IMR-90 (cell line): ENCODE measurements at regions not wholly inside any gene's neighbourhood (a gene's known extent, or its start where the extent isn't known, plus 50 kb on each side); places are given as distances from the start of the nearest gene placed in this dataset.

Experiments
- ATAC-seq: fragments of 200-7000 bp; cut with Tn5 transposase; 2 replicates; pipeline ENCODE4 v1.9.1; 2020; ENCODE audit warnings: low read depth, mild to moderate bottlenecking, moderate library complexity
- BruUV-seq: library from RNA; stranded (reverse); fragments of 400-500 nt; replicated peaks from 2 replicates; lab custom pipeline; 2021; lab: Mats Ljungman, UMichigan
- CTCF ChIA-PET: fragments of 300-600 bp; formaldehyde crosslinking; extraction: SDS; loops from one replicate; lab custom pipeline; 2021; ENCODE audit warnings: antibody characterized with exemption; lab: Yijun Ruan, JAX
- POLR2A ChIA-PET: fragments of 300-600 bp; sonication (Branson Sonifier 250); formaldehyde crosslinking; loops from one replicate; lab custom pipeline; 2022; ENCODE audit warnings: antibody characterized with exemption; ENCODE audit not compliant: unreplicated experiment; lab: Charles Lee
- DNase-seq: peaks from one replicate; pipeline ENCODE4 v3.0.0; 2013
- H2AFZ ChIP-seq: replicated peaks from 2 replicates; pipeline ENCODE3; 2013; ENCODE audit warnings: low read length, mild to moderate bottlenecking; ENCODE audit not compliant: poor library complexity
- H2AK5ac ChIP-seq: 2 replicates; pipeline ENCODE4 v1.6.1; 2013; ENCODE audit warnings: low read depth, low read length, inconsistent platforms
- H2AK9ac ChIP-seq: replicated peaks from 2 replicates; pipeline ENCODE3; 2013; ENCODE audit warnings: mild to moderate bottlenecking, low read depth, low read length, moderate library complexity; ENCODE audit not compliant: poor library complexity
- H2BK120ac ChIP-seq: 2 replicates; pipeline ENCODE4 v1.6.1; 2013; ENCODE audit warnings: low read depth, low read length, inconsistent platforms
- H2BK15ac ChIP-seq: 3 replicates; pipeline ENCODE4 v1.6.1; 2013; ENCODE audit warnings: low read depth, low read length, inconsistent platforms
- H2BK20ac ChIP-seq: 2 replicates; pipeline ENCODE4 v1.6.1; 2013; ENCODE audit warnings: low read depth, mild to moderate bottlenecking, inconsistent platforms, low read length, moderate library complexity
- H2BK5ac ChIP-seq: 2 replicates; pipeline ENCODE4 v1.6.1; 2013; ENCODE audit warnings: mild to moderate bottlenecking, low read depth, low read length, inconsistent platforms; ENCODE audit not compliant: poor library complexity, severe bottlenecking
- H3K14ac ChIP-seq: replicated peaks from 2 replicates; pipeline ENCODE4 v1.6.1; 2013; ENCODE audit warnings: low read depth, low read length, inconsistent platforms
- H3K18ac ChIP-seq: 2 replicates; pipeline ENCODE4 v1.6.1; 2013; ENCODE audit warnings: low read depth, low read length, control low read depth
- H3K23ac ChIP-seq: 2 replicates; pipeline ENCODE4 v1.6.1; 2013; ENCODE audit warnings: low read depth, low read length, inconsistent platforms
- H3K27ac ChIP-seq: 2 replicates; pipeline ENCODE4 v1.5.1; 2013; ENCODE audit warnings: mild to moderate bottlenecking, control low read depth, low read length; ENCODE audit not compliant: insufficient read depth
- H3K27me3 ChIP-seq: 2 replicates; pipeline ENCODE4 v1.6.1; 2013; ENCODE audit warnings: low read length; ENCODE audit not compliant: control insufficient read depth, insufficient read depth
- H3K36me3 ChIP-seq: 2 replicates; pipeline ENCODE4 v1.6.1; 2013; ENCODE audit warnings: low read length, mixed read lengths; ENCODE audit not compliant: control insufficient read depth, insufficient read depth
- H3K4ac ChIP-seq: 2 replicates; pipeline ENCODE4 v1.6.1; 2013; ENCODE audit warnings: low read depth, low read length, inconsistent platforms
- H3K4me1 ChIP-seq: 2 replicates; pipeline ENCODE4 v1.6.1; 2013; ENCODE audit warnings: low read length, mixed read lengths; ENCODE audit not compliant: control insufficient read depth, insufficient read depth
- H3K4me2 ChIP-seq: 2 replicates; pipeline ENCODE4 v1.6.1; 2013; ENCODE audit warnings: low read depth, mild to moderate bottlenecking, control low read depth, low read length, moderate library complexity
- H3K4me3 ChIP-seq: 2 replicates; pipeline ENCODE4 v1.5.1; 2013; ENCODE audit warnings: low read depth, mild to moderate bottlenecking, control low read depth, low read length, moderate library complexity; ENCODE audit not compliant: insufficient read depth
- H3K56ac ChIP-seq: 2 replicates; pipeline ENCODE4 v1.6.1; 2013; ENCODE audit warnings: low read length, inconsistent platforms; ENCODE audit not compliant: insufficient read depth; ENCODE audit errors: extremely low read depth
- H3K79me1 ChIP-seq, 2 experiments: 2 replicates each; pipeline ENCODE4 v1.6.1; 2013; ENCODE audit warnings: low read length in 2 of 2, inconsistent platforms in 1 of 2, low read depth in 1 of 2
- H3K9ac ChIP-seq: 2 replicates; pipeline ENCODE4 v1.6.1; 2013; ENCODE audit warnings: low read depth, low read length, control low read depth
- H3K9me1 ChIP-seq: 2 replicates; pipeline ENCODE4 v1.6.1; 2013; ENCODE audit warnings: low read length, inconsistent platforms; ENCODE audit not compliant: insufficient read depth
- H3K9me3 ChIP-seq: 2 replicates; pipeline ENCODE4 v1.6.1; 2013; ENCODE audit warnings: low read length; ENCODE audit not compliant: control insufficient read depth, insufficient read depth
- H4K20me1 ChIP-seq: 2 replicates; pipeline ENCODE4 v1.6.1; 2013; ENCODE audit warnings: low read length, inconsistent platforms; ENCODE audit not compliant: insufficient read depth
- H4K5ac ChIP-seq: 2 replicates; pipeline ENCODE4 v1.6.1; 2013; ENCODE audit warnings: mild to moderate bottlenecking, low read depth, low read length, control low read depth
- H4K8ac ChIP-seq, 2 experiments: 2 replicates each; pipeline ENCODE4 v1.6.1; 2013; ENCODE audit warnings: low read depth in 2 of 2, low read length in 2 of 2, control low read depth in 1 of 2, inconsistent platforms in 1 of 2
- H4K91ac ChIP-seq: 2 replicates; pipeline ENCODE4 v1.6.1; 2013; ENCODE audit warnings: low read depth, low read length, inconsistent platforms; ENCODE audit not compliant: insufficient read depth
- ELK1 ChIP-seq: fragments of 150-350 bp; IDR thresholded peaks from 2 replicates; pipeline ENCODE4 v1.6.1; 2016; ENCODE audit warnings: low read depth, mild to moderate bottlenecking, low read length, moderate library complexity, borderline replicate concordance
- RFX5 ChIP-seq: IDR thresholded peaks from 2 replicates; pipeline ENCODE4 v1.8.0; 2012; ENCODE audit warnings: low read depth, mild to moderate bottlenecking, low read length, moderate library complexity
- WGBS, 2 experiments: methylation state at CpG; one replicate each; pipeline versions ENCODE4 v1.1.5 to v1.1.7; 2013; ENCODE audit warnings: missing lambda C conversion rate in 2 of 2; ENCODE audit not compliant: insufficient read length in 1 of 2; ENCODE audit errors: extremely low coverage in 2 of 2; 5-methylcytosine and 5-hydroxymethylcytosine counted together
- dilution Hi-C: fragments of 300-500 bp; cut with HindIII; formaldehyde crosslinking; loops from one replicate; pipeline ENCODE4 v1.14.3; 2018; ENCODE audit warnings: low sequenced_read_pairs; ENCODE audit not compliant: unreplicated experiment
- in situ Hi-C: fragments of 300-500 bp; cut with MboI; formaldehyde crosslinking; loops from 3 replicates; pipeline ENCODE4 v1.14.3; 2019; ENCODE audit warnings: low sequenced_read_pairs, inconsistent platforms, mixed read lengths
- intact Hi-C: fragments of 100-400 bp; cut with micrococcal nuclease; formaldehyde crosslinking; loops from 2 replicates; pipeline ENCODE4 v1.10.0; 2022

GRCh38 chr6:93749930-93750329 lies 330.6 kb upstream of the EPHA7 start:
- no peaks in the 10 kb centered on the region for H3K79me1 ChIP-seq
- ChIA-PET POLR2A (no interaction called here), CTCF (no interaction called here)
- no peak overlapping the region for H2BK120ac ChIP-seq
- H2BK15ac ChIP-seq, result no peak overlapping the region
- H2BK5ac ChIP-seq, result no peak overlapping the region
- no peak overlapping the region for H4K5ac ChIP-seq
- no peak overlapping the region for H3K4me2 ChIP-seq
- no peak overlapping the region for H3K56ac ChIP-seq
- in situ Hi-C loops (no loop called here), dilution Hi-C loops (no loop called here), intact Hi-C loops (no loop called here)
- H3K9me1 ChIP-seq, result no peaks in the 10 kb centered on the region
- H3K4ac ChIP-seq, result no peak overlapping the region
- H4K91ac ChIP-seq, result no peak overlapping the region
- H3K23ac ChIP-seq, result no peak overlapping the region
- TF ChIP-seq ELK1 (no peak), RFX5 (no peak)
- H3K18ac ChIP-seq, result no peak overlapping the region
- H3K27ac ChIP-seq, result no peak overlapping the region
- H2AK5ac ChIP-seq, result no peak overlapping the region
- BruUV-seq, result no TSS peak
- DNase-seq, result no peak
- H4K20me1 ChIP-seq, result no peaks in the 10 kb centered on the region
- ATAC-seq, result no peak
- H2AK9ac ChIP-seq, result no peak overlapping the region
- H2AFZ ChIP-seq, result no peak overlapping the region
- no peak overlapping the region for H2BK20ac ChIP-seq
- H3K4me1 ChIP-seq, result no peaks in the 10 kb centered on the region
- H4K8ac ChIP-seq, result no peak overlapping the region
- H3K4me3 ChIP-seq, result no peak overlapping the region
- no peak overlapping the region for H3K14ac ChIP-seq
- H3K36me3 ChIP-seq, result no peaks in the 10 kb centered on the region
- no peaks in the 10 kb centered on the region for H3K9me3 ChIP-seq
- H3K9ac ChIP-seq, result no peak overlapping the region
- no CpG with 5 or more reads among the region's 2 CpGs for WGBS, 2 experiments
- H3K27me3 ChIP-seq, result no peaks in the 10 kb centered on the region
